OCI-LY3 (cell line): ENCODE measurements at regions not wholly inside any gene's neighbourhood (a gene's known extent, or its start where the extent isn't known, plus 50 kb on each side); places are given as distances from the start of the nearest gene placed in this dataset.

ENCODE experiments used
- H2AFZ ChIP-seq: fragments of 200-600, 300-600 bp; shearing (Covaris generic); 2 replicates; pipeline ENCODE4 v1.6.0; 2014; ENCODE audit warnings: antibody characterized with exemption, low read depth, low read length
- H3K27ac ChIP-seq: fragments of 200-600, 300-600 bp; sonication (generic); 2 replicates; pipeline ENCODE4 v1.5.1; 2014; ENCODE audit warnings: mild to moderate bottlenecking, low read length, moderate library complexity, mixed read lengths
- H3K27me3 ChIP-seq: fragments of 200-600, 300-600 bp; sonication (generic); 2 replicates; pipeline ENCODE4 v1.6.1; 2014; ENCODE audit warnings: low read depth, low read length, mixed read lengths
- H3K36me3 ChIP-seq: fragments of 200-600, 300-600 bp; sonication (generic); replicated peaks from 2 replicates; pipeline ENCODE3; 2014; ENCODE audit warnings: low read depth, low read length, mixed read lengths
- H3K4me1 ChIP-seq: fragments of 300-600, 200-600 bp; sonication (generic); 2 replicates; pipeline ENCODE4 v1.6.1; 2014; ENCODE audit warnings: low read length, mixed read lengths
- H3K4me2 ChIP-seq: fragments of 200-600, 300-600 bp; sonication (generic); 2 replicates; pipeline ENCODE4 v1.6.1; 2014; ENCODE audit warnings: low read length, mixed read lengths
- H3K4me3 ChIP-seq: fragments of 300-600, 200-600 bp; sonication (generic); 2 replicates; pipeline ENCODE4 v1.5.1; 2014; ENCODE audit warnings: antibody characterized with exemption, mild to moderate bottlenecking, low read length, moderate library complexity
- H3K79me2 ChIP-seq: fragments of 300-600, 200-600 bp; shearing (Covaris generic); 2 replicates; pipeline ENCODE4 v1.6.1; 2014; ENCODE audit warnings: mild to moderate bottlenecking, low read length, mixed read lengths
- H3K9ac ChIP-seq: fragments of 300-600, 200-600 bp; shearing (Covaris generic); 2 replicates; pipeline ENCODE4 v1.6.0; 2014; ENCODE audit warnings: mild to moderate bottlenecking, low read length, moderate library complexity
- H3K9me3 ChIP-seq: fragments of 200-600, 300-600 bp; shearing (Covaris generic); 2 replicates; pipeline ENCODE4 v1.6.1; 2014; ENCODE audit warnings: low read length, mixed read lengths; ENCODE audit not compliant: insufficient read depth
- H4K20me1 ChIP-seq: fragments of 200-600, 300-600 bp; sonication (generic); 2 replicates; pipeline ENCODE4 v1.6.1; 2016; ENCODE audit warnings: low read length, mixed read lengths; ENCODE audit not compliant: insufficient read depth
- EZH2phosphoT487 ChIP-seq: fragments of 200-600 bp; shearing (Covaris generic); IDR thresholded peaks from 2 replicates; pipeline ENCODE4 v1.6.1; 2018; ENCODE audit warnings: antibody characterized with exemption, mixed run types, low read depth
- TF ChIP-seq, protein P1 (sequence below): fragments of 200-600, 300-600 bp; sonication (generic); IDR thresholded peaks from 2 replicates; pipeline ENCODE4 v1.5.1; 2014; ENCODE audit warnings: antibody characterized with exemption, low read length, low read depth

DNA sequence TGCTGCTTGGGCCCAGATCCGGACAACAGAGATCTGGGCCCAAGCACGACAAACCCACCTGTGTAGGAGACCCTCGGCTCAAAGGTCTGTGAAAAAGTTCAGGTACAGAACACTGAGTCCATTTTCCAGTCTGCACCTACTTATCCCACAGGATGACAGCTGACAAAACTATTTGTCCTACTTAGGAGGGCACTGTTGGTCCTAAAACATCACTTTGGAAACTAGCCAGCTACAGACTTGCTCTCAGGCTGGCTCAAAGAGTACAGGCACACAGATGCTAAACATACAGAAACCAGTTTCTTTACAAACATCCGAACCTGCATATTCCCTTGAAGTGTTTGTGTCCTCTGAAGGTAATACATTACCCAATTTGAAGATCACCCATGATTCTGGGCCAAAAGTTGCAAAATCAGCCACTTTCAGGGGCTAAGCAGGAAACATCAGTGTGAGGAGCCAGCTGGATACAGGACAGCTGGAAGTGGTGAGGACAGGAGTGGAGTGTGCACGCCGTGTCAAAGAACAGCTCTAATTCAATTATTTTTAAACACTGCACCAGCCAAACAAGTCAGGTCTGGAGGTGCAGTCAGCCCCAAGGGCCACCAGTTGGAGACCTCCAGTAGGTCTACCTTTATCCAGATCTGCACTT, 88.5 kb downstream of the NOC3L start:
- H3K4me2 ChIP-seq: no peak overlapping the region
- H3K9ac ChIP-seq: no peak overlapping the region
- H3K4me1 ChIP-seq: no peaks in the 10 kb centered on the region
- H3K9me3 ChIP-seq: no peaks in the 10 kb centered on the region
- no peaks in the 10 kb centered on the region for H3K79me2 ChIP-seq
- H3K4me3 ChIP-seq: no peak overlapping the region
- no peaks in the 10 kb centered on the region for H3K27me3 ChIP-seq
- H3K36me3 ChIP-seq: no peaks in the 10 kb centered on the region
- no peaks in the 10 kb centered on the region for H4K20me1 ChIP-seq
- no peak overlapping the region for H3K27ac ChIP-seq
- TF ChIP-seq, protein P1, sequence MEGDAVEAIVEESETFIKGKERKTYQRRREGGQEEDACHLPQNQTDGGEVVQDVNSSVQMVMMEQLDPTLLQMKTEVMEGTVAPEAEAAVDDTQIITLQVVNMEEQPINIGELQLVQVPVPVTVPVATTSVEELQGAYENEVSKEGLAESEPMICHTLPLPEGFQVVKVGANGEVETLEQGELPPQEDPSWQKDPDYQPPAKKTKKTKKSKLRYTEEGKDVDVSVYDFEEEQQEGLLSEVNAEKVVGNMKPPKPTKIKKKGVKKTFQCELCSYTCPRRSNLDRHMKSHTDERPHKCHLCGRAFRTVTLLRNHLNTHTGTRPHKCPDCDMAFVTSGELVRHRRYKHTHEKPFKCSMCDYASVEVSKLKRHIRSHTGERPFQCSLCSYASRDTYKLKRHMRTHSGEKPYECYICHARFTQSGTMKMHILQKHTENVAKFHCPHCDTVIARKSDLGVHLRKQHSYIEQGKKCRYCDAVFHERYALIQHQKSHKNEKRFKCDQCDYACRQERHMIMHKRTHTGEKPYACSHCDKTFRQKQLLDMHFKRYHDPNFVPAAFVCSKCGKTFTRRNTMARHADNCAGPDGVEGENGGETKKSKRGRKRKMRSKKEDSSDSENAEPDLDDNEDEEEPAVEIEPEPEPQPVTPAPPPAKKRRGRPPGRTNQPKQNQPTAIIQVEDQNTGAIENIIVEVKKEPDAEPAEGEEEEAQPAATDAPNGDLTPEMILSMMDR: no peak
- TF ChIP-seq EZH2phosphoT487: no peak
- H2AFZ ChIP-seq: no peak overlapping the region

DNA sequence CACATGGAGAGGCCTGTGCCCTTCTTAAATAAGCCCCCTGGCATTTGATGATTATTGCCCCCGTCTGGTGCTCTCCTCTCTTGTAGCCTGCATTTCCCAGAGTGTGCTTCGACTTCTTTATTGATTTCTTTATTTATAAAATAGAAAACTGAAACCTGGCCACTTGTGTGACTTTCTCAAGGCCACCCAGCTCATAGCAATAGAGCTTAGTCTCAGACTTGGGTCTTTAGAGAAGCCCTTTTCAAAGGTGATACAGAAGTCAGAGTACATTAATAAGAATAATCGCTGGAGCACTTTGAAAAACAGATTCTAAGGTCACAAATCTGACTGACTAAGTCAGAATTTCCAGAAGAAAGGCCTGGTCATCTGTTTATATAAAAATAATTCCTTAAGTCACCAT, 86.6 kb downstream of the NOC3L start:
- H3K4me3 ChIP-seq: no peak overlapping the region
- 0 out of 2 replicates have a peak, but pooled peaks cover 4% of the 10 kb centered on the region for H3K4me1 ChIP-seq
- H3K27ac ChIP-seq: no peak overlapping the region
- H3K9me3 ChIP-seq: no peaks in the 10 kb centered on the region
- no peaks in the 10 kb centered on the region for H3K27me3 ChIP-seq
- no peak overlapping the region for H3K4me2 ChIP-seq
- H3K9ac ChIP-seq: no peak overlapping the region
- no peaks in the 10 kb centered on the region for H3K36me3 ChIP-seq
- TF ChIP-seq, protein P1: no peak
- TF ChIP-seq EZH2phosphoT487: no peak
- no peaks in the 10 kb centered on the region for H3K79me2 ChIP-seq
- H4K20me1 ChIP-seq: no peaks in the 10 kb centered on the region
- no peak overlapping the region for H2AFZ ChIP-seq

DNA sequence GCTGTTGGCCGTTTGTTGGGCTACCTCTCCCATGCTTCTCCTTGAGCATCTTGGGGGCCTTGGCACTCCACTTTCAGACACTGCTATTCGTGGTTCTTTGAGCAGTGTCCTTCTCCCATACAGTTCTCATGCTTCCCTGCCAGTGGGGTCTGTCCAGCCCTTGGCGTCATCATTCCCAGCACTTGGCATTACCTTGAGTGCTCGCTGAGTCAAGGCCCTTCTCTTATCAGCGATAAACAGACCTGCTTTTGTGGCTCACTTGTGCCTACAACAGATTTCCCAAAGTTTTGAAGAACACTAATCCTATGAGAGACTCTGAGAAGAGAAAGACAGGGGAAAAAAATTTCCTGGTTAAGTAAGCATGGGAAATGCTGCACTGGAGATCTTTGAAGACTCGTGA, 85.3 kb downstream of the NOC3L start:
- Histone ChIP-seq H4K20me1 (no peaks in the 10 kb centered on the region), H3K27ac (no peak overlapping the region), H3K79me2 (no peaks in the 10 kb centered on the region), H3K4me3 (no peak overlapping the region), H2AFZ (no peak overlapping the region), H3K4me2 (no peak overlapping the region), H3K9me3 (no peaks in the 10 kb centered on the region), H3K9ac (no peak overlapping the region), H3K36me3 (no peaks in the 10 kb centered on the region), H3K4me1 (0 out of 2 replicates have a peak, but pooled peaks cover 4% of the 10 kb centered on the region), H3K27me3 (no peaks in the 10 kb centered on the region)
- TF ChIP-seq, protein P1: no peak
- no peak for TF ChIP-seq EZH2phosphoT487

DNA sequence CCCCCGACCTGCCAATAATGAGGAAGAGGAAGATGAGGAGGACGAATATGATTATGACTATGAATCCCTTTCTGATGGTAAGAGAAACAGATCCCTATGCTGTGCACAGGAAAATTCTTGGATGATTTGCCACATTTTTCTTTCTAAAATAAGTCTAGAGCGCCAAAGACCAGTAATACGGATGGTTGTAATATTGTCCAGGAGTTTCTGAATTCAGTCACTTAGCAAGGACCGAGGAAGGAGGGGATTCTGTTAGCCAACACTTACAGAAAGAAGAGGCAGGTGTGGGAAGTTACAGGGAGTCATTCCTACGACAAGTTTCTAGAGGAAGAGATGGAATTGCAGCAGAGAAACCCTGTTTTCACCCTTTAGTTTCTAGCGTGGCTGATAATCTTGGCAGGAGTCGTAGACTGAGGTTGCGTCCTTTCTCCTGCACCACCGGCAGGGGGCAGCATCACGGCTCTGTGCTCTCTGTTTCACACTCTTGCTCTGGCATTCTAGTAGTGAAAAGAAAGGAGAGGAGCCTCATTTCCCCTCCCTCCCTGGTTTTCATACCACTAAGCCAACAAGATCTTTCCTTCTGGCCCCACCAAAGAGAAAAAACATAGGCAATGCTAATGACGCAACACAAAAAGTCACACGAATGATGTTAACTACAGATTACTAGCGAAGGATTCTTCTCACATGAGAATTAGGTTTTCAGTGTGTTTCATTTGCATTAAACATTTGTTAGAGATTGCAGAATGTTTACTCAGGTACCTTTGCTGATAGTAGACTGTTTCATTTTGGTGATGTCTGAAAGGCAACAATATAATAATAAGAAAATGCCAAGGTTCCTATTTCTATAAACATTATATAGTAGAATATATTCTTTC, 82.7 kb downstream of the NOC3L start:
- H3K9ac ChIP-seq: peak overlapping the region; percentile 52
- H4K20me1 ChIP-seq: no peaks in the 10 kb centered on the region
- H3K27me3 ChIP-seq: no peaks in the 10 kb centered on the region
- H3K9me3 ChIP-seq: no peaks in the 10 kb centered on the region
- H3K4me2 ChIP-seq: peak overlapping the region; percentile 96
- H3K4me1 ChIP-seq: 0 out of 2 replicates have a peak, but pooled peaks cover 4% of the 10 kb centered on the region
- peak overlapping the region; percentile 73 for H3K4me3 ChIP-seq
- H3K36me3 ChIP-seq: no peaks in the 10 kb centered on the region
- H3K27ac ChIP-seq: no peak overlapping the region
- no peaks in the 10 kb centered on the region for H3K79me2 ChIP-seq
- TF ChIP-seq EZH2phosphoT487: no peak
- TF ChIP-seq, protein P1: peak; percentile 79
- peak overlapping the region; percentile 99 for H2AFZ ChIP-seq
